GM19463 (cell line): ENCODE measurements at regions not wholly inside any gene's neighbourhood (a gene's known extent, or its start where the extent isn't known, plus 50 kb on each side); places are given as distances from the start of the nearest gene placed in this dataset.
A peak's percentile ranks its signal among the peaks of the same experiment; 100 is the strongest.
"Not testable (repeated sequence)": the region's sequence is repeated elsewhere in the genome, so short reads cannot be mapped to it uniquely, and the experiment has no call there.

Experiments used
- ATAC-seq: cut with Tn5 transposase; IDR thresholded peaks from one replicate; pipeline ENCODE4 v1.9.1; 2021; ENCODE audit warnings: mild to moderate bottlenecking, moderate library complexity; ENCODE audit not compliant: unreplicated experiment

DNA sequence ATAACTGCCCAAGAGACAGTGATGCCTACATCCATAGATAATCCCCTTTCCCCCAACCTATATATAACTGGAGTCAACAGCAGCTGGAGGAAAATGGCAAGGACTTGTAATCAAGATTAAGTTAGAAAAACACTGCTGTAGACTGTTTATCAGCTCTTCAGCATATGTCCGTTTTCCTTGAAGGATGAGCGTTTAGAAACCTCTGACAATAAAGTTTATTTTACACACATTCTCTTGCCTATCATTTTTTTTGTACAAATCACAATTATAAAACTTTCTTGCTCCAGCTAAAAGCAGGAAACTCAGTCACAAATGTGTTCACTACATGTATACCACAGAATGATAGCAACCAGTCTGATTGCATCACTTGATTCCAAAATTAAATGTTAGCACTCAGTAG, 50.8 kb downstream of the PPIAL4G start:
- ATAC-seq, result not testable (repeated sequence)

- not testable (repeated sequence) for ATAC-seq
Observed at GRCh38 chr1:148429856-148430255, 53.2 kb downstream of the PPIAL4G start.

DNA sequence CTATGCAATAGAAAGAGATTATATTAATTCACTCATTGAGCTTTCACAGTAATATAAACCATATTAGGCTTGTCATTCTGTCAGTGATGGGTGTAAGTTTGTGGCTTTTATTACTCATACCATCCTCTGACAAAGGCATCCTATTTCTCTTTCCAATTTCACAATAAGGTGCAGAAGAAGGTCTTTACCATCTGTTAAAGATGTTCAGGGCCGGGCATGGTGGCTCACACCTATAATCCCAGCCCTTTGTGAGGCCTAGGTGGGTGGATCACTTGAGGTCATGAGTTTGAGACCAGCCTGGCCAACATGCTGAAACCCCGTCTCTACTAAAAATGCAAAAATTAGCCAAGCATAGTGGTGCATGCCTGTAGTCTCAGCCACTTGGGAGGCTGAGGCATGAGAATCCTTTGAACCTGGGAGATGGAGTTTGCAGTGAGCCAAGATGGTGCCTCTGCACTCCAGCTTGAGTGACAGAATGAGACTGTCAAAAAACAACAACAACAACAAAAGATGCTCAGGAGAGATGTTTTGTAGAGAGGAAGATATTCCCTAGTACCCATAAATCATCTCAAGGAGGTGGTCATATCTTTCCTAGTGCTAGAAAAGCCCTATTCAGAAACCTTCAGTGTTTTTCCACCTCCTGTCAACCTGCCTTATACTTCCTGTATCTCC, 56.0 kb downstream of the PPIAL4G start:
- ATAC-seq, result not testable (repeated sequence)

DNA sequence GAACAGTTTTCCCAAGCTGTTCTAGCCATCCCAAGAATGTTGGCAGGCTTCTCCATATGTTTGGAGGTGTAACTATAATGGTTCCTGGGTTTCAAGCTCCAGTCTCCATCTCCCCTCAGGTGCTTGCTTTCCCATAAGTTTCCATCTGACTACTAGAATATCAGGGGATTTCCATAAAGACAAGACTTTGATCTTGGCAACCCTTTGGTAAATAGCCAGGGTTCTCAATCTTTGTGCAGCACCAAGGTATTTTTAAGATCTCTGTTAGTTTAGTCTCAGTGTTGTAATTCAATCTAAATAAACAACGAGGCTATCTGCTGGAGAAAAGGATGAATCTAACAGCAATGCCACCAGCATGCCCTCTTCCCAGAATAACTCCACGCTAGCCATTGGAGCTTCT, 56.7 kb downstream of the PPIAL4G start:
- ATAC-seq, result not testable (repeated sequence)

DNA sequence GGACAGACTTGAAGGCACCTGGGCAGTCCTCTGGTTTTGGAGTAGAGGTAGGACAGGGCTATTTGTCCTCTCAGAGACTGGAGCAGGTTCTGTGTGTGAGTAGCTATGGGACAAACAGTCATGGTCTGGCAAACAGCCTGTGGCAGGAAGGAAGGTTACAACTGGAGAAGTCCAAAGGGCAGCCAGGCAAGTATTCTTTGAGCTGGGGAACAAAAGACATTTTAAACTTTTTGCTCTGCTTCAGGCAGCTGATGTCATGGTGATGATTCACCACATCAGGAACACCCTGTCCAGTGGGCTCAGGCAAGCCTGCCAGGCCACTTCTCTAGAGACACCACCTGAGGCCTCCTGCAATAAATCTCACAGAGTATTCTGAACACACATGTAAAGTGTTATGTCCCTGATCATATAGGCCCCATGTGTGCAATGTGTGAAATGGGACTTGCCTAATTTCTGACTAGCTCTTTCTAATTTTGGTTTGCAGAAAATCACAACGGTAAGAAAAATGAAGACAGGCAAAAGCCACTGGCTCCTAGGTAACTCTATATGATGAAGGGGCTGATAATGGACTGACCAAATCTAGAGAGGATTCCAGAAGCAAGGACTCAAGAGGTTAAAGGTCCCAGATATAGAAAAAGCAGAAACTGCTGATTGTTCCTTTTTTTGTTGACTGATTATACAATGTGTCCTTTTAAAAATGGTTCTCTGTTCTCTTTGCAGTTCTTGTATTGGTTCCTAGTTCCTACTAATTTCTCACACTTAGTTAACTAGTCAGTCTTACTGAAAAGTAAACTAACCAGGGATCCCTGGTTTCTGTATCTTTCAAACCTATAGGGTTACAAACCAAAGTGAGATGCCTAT, 58.7 kb downstream of the PPIAL4G start:
- ATAC-seq, result not testable (repeated sequence)

- not testable (repeated sequence) for ATAC-seq
Observed at GRCh38 chr1:148422921-148423320, 60.2 kb downstream of the PPIAL4G start.

- ATAC-seq, result not testable (repeated sequence)
Observed at GRCh38 chr1:148417241-148417640, 65.9 kb downstream of the PPIAL4G start.

DNA sequence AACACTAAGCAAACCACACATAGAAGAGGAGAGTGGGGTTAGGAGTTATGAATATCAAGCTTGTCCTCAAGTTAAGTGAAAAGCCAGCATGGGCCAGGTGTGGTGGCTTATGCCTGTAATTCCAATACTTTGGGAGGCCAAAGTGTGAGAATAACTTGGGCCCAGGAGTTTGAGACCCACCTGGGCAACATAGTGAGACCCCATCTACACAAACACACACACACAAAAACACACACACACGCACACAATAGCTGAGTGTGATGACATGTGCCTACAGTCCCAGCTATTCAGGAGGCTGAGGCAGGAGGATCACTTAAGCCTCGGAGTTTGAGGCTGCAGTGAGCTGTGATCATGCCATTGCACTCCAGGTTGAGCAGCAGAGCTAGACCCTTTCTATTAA, 69.7 kb downstream of the PPIAL4G start:
- ATAC-seq, result not testable (repeated sequence)

GRCh38 chr1:148404786-148405568, 78.1 kb downstream of the PPIAL4G start:
- not testable (repeated sequence) for ATAC-seq

- not testable (repeated sequence) for ATAC-seq
Observed at GRCh38 chr1:148403925-148404324, 79.2 kb downstream of the PPIAL4G start.

DNA sequence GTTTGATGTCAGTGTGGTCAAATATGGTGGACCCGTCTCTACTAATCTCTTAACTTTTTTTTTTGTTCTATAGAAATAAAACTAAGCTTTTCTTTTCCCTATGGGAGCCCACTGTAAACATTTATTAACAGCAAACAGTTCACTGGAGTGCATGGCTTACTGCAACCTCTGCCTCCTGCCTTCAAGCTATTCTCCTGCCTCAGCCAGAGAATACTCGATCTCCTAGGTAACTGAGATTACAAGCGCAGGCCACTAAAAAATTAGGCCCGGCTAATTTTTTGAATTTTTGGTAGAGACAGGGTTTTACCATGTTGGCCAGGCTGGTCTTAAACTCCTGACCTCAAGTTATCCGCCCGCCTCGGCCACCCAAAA, 80.0 kb downstream of the PPIAL4G start:
- ATAC-seq, result not testable (repeated sequence)

DNA sequence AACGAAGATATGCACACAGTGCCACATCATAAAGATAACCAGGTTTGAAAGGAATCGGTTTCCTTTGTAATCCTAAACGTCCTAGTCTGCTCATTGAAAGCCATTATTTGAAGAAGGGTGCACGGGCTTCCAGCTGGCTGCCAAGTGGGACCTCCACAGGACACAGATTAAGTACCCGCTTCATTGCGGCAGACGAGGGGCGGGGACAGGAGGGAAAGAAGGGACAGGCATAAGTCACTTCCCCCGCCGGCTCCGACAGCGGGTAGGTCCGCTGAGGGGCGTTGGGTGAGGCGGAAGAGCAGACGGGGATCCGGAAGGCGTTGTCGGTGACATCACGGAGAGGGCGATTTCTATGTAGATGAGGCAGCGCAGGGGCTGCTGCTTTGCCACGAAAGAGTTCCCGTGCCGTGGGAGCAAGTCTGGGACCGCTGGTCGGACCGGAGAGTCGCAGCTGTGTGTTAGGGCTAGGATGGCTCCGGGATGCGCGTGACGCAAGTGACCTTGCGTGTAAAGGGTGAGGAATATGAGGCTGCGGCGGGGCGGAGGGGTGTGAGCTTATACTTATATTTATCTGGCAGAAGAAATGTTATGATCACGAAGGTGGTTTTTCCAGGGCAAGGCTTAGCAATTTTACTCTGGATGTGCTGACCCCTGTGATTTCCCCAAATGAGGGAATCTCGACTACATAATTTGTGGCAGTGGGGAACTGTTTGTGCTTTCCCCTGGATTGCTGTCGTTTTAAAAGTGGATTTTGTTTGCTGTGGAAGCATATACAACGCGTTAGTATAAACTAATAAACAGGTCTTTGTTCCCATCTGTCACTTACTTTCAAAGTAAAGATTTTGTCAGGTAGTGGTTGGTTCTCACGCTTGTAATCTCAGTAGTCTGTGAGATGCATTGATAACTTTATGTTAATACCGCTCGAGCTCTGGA, 80.7 kb downstream of the PPIAL4G start:
- ATAC-seq, result peak; percentile 95

DNA sequence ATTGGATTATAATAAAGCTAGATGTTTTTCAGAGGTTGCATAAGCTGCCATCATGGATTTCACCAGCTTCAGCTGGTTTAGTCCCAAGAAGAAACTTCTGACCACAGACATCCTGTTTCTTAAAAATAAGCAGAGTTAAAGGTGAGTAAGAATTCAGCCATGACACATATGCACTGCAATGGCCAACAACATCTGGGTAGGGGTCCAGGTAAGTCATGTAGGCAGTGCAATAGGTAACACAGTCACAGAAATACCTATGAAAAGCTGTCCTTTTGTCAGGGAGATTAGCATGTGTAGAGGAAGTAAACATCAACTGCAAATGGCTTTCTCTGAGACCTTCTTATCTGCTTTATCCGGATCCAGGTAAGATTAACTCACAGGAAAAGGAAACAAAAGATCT, 85.6 kb downstream of the PPIAL4G start:
- ATAC-seq, result not testable (repeated sequence)

- ATAC-seq, result not testable (repeated sequence)
Observed at GRCh38 chr1:148392505-148392904, 90.6 kb downstream of the PPIAL4G start.

- ATAC-seq, result not testable (repeated sequence)
Observed at GRCh38 chr1:148391323-148391722, 91.8 kb downstream of the PPIAL4G start.

GRCh38 chr1:148389027-148389339, 94.1 kb downstream of the PPIAL4G start:
- no peak for ATAC-seq

GRCh38 chr1:148388260-148389026, 94.7 kb downstream of the PPIAL4G start:
- ATAC-seq, result peak; percentile 81

DNA sequence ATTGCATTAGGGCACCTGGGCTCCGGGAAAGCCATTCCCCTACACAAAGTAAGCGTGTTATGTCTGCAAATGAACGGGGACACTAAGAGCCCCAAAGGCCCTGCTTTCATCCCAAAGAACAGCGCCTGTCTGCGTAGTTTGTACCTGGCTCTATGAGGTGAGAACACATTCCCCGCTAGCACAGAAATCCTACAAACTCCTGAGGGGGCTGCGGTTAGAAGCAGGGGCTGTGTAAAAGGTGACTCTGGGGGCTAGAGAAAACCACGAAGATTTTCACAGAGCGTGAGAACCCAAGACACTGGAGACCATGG, 95.2 kb downstream of the PPIAL4G start:
- not testable (repeated sequence) for ATAC-seq

DNA sequence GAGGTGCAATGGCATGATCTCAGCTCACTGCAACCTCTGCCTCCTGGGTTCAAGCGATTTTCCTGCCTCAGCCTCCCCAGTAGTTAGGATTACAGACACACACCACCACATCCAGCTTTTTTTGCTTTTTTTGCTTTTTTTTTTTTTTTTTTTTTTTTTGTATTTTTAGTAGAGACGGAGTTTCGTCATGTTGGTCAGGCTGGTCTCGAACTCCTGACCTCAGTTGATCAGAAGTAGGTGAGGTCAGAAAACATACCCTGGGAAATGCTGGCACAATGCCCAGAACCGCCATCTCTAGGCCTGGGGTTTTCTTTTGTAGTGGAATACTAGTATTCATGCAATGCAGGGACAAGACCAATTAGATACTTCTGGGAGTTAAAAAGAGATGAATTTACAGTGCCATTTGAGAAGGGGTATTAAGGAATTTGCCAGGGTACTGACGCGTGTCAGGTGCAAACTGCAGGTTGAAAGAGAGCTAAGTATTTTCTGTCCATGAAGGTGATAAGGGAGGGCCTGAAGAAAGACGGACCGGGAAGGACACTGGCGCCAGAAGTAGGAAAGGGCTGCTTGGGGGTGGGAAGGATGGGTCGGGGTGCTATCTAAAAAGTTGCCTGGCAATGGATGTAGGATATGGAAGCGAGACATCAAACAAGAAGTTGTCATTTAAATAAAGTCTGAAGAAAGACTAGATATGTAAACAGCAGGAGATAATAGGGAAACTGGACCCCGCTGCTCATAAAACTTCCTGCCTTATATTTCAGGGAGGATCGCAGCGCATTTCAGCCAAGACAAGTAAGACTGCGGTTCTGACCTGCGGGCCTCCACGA, 95.8 kb downstream of the PPIAL4G start:
- ATAC-seq, result not testable (repeated sequence)
